DND-41 (cell line): ENCODE measurements at regions not wholly inside any gene's neighbourhood (a gene's known extent, or its start where the extent isn't known, plus 50 kb on each side); places are given as distances from the start of the nearest gene placed in this dataset.

Experiments used
- ATAC-seq: fragments of 200-7000 bp; cut with Tn5 transposase; 3 replicates; pipeline ENCODE4 v1.9.1; 2021; ENCODE audit warnings: low read depth; ENCODE audit not compliant: insufficient read depth
- DNase-seq: peaks from one replicate; pipeline ENCODE4 v3.0.0-alpha.2; 2020
- H2AFZ ChIP-seq: 2 replicates; pipeline ENCODE4 v1.6.0; 2012; ENCODE audit warnings: low read depth, low read length
- H3K27ac ChIP-seq: 2 replicates; pipeline ENCODE4 v1.5.1; 2012; ENCODE audit warnings: low read length, inconsistent platforms
- H3K27me3 ChIP-seq: fragments of 200-600 bp; sonication (generic); 2 replicates; pipeline ENCODE4 v1.6.0; 2012; ENCODE audit warnings: low read length, mild to moderate bottlenecking, inconsistent platforms; ENCODE audit not compliant: insufficient read depth, poor library complexity
- H3K36me3 ChIP-seq: 2 replicates; pipeline ENCODE4 v1.5.1; 2012; ENCODE audit warnings: low read length, inconsistent platforms; ENCODE audit not compliant: insufficient read depth
- H3K4me1 ChIP-seq: 2 replicates; pipeline ENCODE4 v1.5.1; 2012; ENCODE audit warnings: mild to moderate bottlenecking, low read length; ENCODE audit not compliant: insufficient read depth
- H3K4me2 ChIP-seq: 2 replicates; pipeline ENCODE4 v1.6.0; 2012; ENCODE audit warnings: mild to moderate bottlenecking, moderate library complexity, low read length, inconsistent platforms; ENCODE audit not compliant: insufficient read depth
- H3K4me3 ChIP-seq, 2 experiments: fragments of 200-600 bp in 1 of 2; shearing (Covaris generic) in 1 of 2; 2 replicates each; pipeline ENCODE4 v1.5.1; 2012 to 2016; ENCODE audit warnings: inconsistent platforms in 2 of 2, low read length in 2 of 2, mild to moderate bottlenecking in 2 of 2, low read depth in 1 of 2, moderate library complexity in 1 of 2
- H3K79me2 ChIP-seq: 2 replicates; pipeline ENCODE4 v1.6.0; 2012; ENCODE audit warnings: low read length, inconsistent platforms; ENCODE audit not compliant: insufficient read depth
- H3K9ac ChIP-seq: 2 replicates; pipeline ENCODE4 v1.6.0; 2012; ENCODE audit warnings: low read depth, mild to moderate bottlenecking, inconsistent platforms, low read length, moderate library complexity
- H3K9me3 ChIP-seq: 2 replicates; pipeline ENCODE4 v1.5.1; 2012; ENCODE audit warnings: low read length, moderate library complexity, mild to moderate bottlenecking, inconsistent platforms; ENCODE audit not compliant: insufficient read depth, severe bottlenecking
- H4K20me1 ChIP-seq: 2 replicates; pipeline ENCODE4 v1.6.0; 2012; ENCODE audit warnings: low read length; ENCODE audit not compliant: insufficient read depth
- EZH2 ChIP-seq: IDR thresholded peaks from 3 replicates; pipeline ENCODE4 v1.6.1; 2012; ENCODE audit warnings: borderline replicate concordance, low read depth, mild to moderate bottlenecking, moderate library complexity, low read length, inconsistent platforms; ENCODE audit not compliant: severe bottlenecking
- TF ChIP-seq, protein P1 (sequence below): IDR thresholded peaks from 2 replicates; pipeline ENCODE4 v1.5.1; 2012; ENCODE audit warnings: borderline replicate concordance, low read length, moderate library complexity, mild to moderate bottlenecking; ENCODE audit not compliant: poor library complexity, severe bottlenecking; ENCODE audit errors: extremely low read depth

- no peak for DNase-seq
- Histone ChIP-seq H3K4me1 (no peaks in the 10 kb centered on the region), H3K79me2 (no peaks in the 10 kb centered on the region), H3K9me3 (no peaks in the 10 kb centered on the region), H3K9ac (no peak overlapping the region), H3K4me3 (no peak overlapping the region), H3K27ac (no peak overlapping the region), H3K27me3 (no peaks in the 10 kb centered on the region), H3K4me2 (no peak overlapping the region), H3K36me3 (no peaks in the 10 kb centered on the region), H4K20me1 (no peaks in the 10 kb centered on the region), H2AFZ (no peak overlapping the region)
- no peak for ATAC-seq
- no peak for TF ChIP-seq EZH2
- TF ChIP-seq, protein P1, sequence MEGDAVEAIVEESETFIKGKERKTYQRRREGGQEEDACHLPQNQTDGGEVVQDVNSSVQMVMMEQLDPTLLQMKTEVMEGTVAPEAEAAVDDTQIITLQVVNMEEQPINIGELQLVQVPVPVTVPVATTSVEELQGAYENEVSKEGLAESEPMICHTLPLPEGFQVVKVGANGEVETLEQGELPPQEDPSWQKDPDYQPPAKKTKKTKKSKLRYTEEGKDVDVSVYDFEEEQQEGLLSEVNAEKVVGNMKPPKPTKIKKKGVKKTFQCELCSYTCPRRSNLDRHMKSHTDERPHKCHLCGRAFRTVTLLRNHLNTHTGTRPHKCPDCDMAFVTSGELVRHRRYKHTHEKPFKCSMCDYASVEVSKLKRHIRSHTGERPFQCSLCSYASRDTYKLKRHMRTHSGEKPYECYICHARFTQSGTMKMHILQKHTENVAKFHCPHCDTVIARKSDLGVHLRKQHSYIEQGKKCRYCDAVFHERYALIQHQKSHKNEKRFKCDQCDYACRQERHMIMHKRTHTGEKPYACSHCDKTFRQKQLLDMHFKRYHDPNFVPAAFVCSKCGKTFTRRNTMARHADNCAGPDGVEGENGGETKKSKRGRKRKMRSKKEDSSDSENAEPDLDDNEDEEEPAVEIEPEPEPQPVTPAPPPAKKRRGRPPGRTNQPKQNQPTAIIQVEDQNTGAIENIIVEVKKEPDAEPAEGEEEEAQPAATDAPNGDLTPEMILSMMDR, result peak; percentile 52
Measured at GRCh38 chr1:68600049-68600661, 103.3 kb upstream of the DEPDC1 start.

DNA sequence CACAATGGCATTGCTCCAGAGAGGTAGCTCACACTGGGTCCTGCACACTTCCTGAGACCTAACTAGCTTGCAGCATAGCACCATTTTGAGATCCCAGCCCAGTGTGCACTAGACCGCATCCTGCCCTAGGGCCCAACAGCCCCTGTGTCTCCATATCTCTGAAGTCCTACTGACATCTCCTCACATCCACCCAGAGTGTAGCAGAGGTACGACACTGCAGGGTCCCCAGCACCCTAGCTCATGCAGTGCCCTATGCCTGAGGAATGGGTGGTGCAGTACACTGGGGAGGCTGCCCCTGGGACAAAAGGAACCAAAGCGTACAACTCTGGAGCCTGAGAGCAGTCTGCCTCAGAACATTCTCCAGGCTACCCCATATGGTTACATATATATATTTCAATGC, 111.4 kb upstream of the DEPDC1 start:
- Histone ChIP-seq H2AFZ (no peak overlapping the region), H3K9me3 (no peaks in the 10 kb centered on the region), H3K27ac (no peak overlapping the region), H3K9ac (no peak overlapping the region), H3K27me3 (no peaks in the 10 kb centered on the region), H3K4me3 (no peak overlapping the region), H3K79me2 (no peaks in the 10 kb centered on the region), H3K4me1 (no peaks in the 10 kb centered on the region), H3K36me3 (no peaks in the 10 kb centered on the region), H4K20me1 (no peaks in the 10 kb centered on the region), H3K4me2 (no peak overlapping the region)
- no peak for ATAC-seq
- DNase-seq, result no peak
- TF ChIP-seq, protein P1, result no peak
- TF ChIP-seq EZH2, result no peak

GRCh38 chr1:68615312-68615711, 118.4 kb upstream of the DEPDC1 start:
- H3K27me3 ChIP-seq, result no peaks in the 10 kb centered on the region
- H3K27ac ChIP-seq, result no peak overlapping the region
- H3K36me3 ChIP-seq, result no peaks in the 10 kb centered on the region
- no peak overlapping the region for H3K9ac ChIP-seq
- no peak for ATAC-seq
- no peaks in the 10 kb centered on the region for H3K4me1 ChIP-seq
- no peak overlapping the region for H3K4me3 ChIP-seq
- H3K79me2 ChIP-seq, result no peaks in the 10 kb centered on the region
- no peaks in the 10 kb centered on the region for H4K20me1 ChIP-seq
- H3K9me3 ChIP-seq, result peaks cover 8% of the 10 kb centered on the region
- H2AFZ ChIP-seq, result no peak overlapping the region
- no peak for TF ChIP-seq EZH2
- TF ChIP-seq, protein P1, result no peak
- no peak for DNase-seq
- H3K4me2 ChIP-seq, result no peak overlapping the region

GRCh38 chr1:68617942-68618341, 121.1 kb upstream of the DEPDC1 start:
- TF ChIP-seq, protein P1, result no peak
- no peak for TF ChIP-seq EZH2
- Histone ChIP-seq H3K4me3 (no peak overlapping the region), H4K20me1 (no peaks in the 10 kb centered on the region), H3K4me2 (no peak overlapping the region), H3K4me1 (no peaks in the 10 kb centered on the region), H3K27ac (no peak overlapping the region), H3K9me3 (peaks cover 17% of the 10 kb centered on the region), H3K9ac (no peak overlapping the region), H3K27me3 (no peaks in the 10 kb centered on the region), H3K36me3 (no peaks in the 10 kb centered on the region), H2AFZ (no peak overlapping the region), H3K79me2 (no peaks in the 10 kb centered on the region)
- DNase-seq (no peak), ATAC-seq (no peak)
